T-helper 17 cell (primary cell): ENCODE measurements at regions not wholly inside any gene's neighbourhood (a gene's known extent, or its start where the extent isn't known, plus 50 kb on each side); places are given as distances from the start of the nearest gene placed in this dataset.

Experiments used
- ATAC-seq: fragments of 150-1000 bp; cut with Tn5 transposase; 2 replicates; pipeline ENCODE4 v1.10.0; 2021; ENCODE audit warnings: mild to moderate bottlenecking, moderate library complexity
- DNase-seq, 3 donors: peaks; one replicate each; pipeline versions ENCODE4 v3.0.0 to v3.0.0-alpha.2; 2020 to 2021
- H3K9me3 ChIP-seq: one replicate; pipeline ENCODE4 v1.7.0; 2013; ENCODE audit warnings: low read length, mild to moderate bottlenecking; ENCODE audit not compliant: control insufficient read depth, poor library complexity, severe bottlenecking
- H3K27ac Mint-ChIP-seq: one replicate; pipeline ENCODE4 v1.8.0; 2022; ENCODE audit warnings: mild to moderate bottlenecking, moderate library complexity, mixed read lengths
- H3K27me3 Mint-ChIP-seq: one replicate; pipeline ENCODE4 v1.8.0; 2022; ENCODE audit warnings: mixed read lengths
- H3K36me3 Mint-ChIP-seq: one replicate; pipeline ENCODE4 v1.8.0; 2022; ENCODE audit warnings: low read depth, mixed read lengths
- H3K4me1 Mint-ChIP-seq: one replicate; pipeline ENCODE4 v1.8.0; 2022; ENCODE audit warnings: mild to moderate bottlenecking, mixed read lengths
- H3K4me3 Mint-ChIP-seq: one replicate; pipeline ENCODE4 v1.8.0; 2022; ENCODE audit warnings: mild to moderate bottlenecking, moderate library complexity, mixed read lengths

- H3K36me3 Mint-ChIP-seq: no peaks in the 10 kb centered on the region
- no peak for ATAC-seq
- no peaks in the 10 kb centered on the region for H3K9me3 ChIP-seq
- H3K4me3 Mint-ChIP-seq: no peak overlapping the region
- DNase-seq: no peak
- no peaks in the 10 kb centered on the region for H3K4me1 Mint-ChIP-seq
- H3K27me3 Mint-ChIP-seq: no peaks in the 10 kb centered on the region
- no peak overlapping the region for H3K27ac Mint-ChIP-seq
Measured at GRCh38 chr13:74202129-74202813, 68.1 kb upstream of the KLF12 start.

DNA sequence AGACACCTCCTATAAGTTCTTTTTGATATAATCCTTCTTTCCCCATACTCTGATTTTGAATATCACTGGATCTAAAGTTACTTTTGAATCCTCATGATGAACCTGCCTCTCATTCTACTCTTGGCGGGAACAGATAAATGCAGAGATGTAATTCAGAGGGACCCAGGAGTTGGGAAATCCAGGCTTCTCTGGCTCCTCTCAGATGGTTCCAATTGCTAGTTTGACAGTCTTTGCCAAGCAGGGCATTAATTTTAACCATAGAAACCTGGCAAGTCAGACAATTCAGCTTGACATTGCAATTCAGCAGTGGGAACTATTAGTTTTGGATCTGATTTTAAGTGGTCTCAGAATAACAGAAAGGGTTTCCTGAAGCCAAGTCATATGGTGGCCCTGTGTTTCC, 67.3 kb upstream of the KLF12 start:
- no peaks in the 10 kb centered on the region for H3K9me3 ChIP-seq
- Mint-ChIP-seq H3K36me3 (no peaks in the 10 kb centered on the region), H3K27ac (no peak overlapping the region), H3K4me1 (no peaks in the 10 kb centered on the region), H3K27me3 (no peaks in the 10 kb centered on the region), H3K4me3 (no peak overlapping the region)
- ATAC-seq: no peak
- DNase-seq: no peak

DNA sequence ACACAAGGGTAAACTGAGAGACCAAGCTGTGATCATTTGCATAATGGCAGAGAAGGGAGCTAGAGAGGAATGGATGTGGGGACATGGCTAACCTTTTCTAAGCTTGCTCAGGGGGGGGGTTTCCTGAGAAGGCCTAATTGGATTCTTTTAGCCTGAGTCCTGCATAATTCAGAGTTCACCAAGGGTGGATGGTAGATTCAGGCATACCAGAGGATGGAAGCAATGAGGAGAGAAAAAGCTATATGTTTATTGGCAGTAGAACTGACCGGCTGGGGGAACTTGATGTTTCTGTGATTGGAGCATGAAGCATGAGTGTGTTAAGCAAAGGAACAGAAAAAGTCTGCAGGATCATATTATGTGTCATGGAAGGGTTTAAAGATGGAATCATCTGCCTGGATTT, 65.9 kb upstream of the KLF12 start:
- no peak for DNase-seq
- Mint-ChIP-seq H3K4me3 (no peak overlapping the region), H3K36me3 (no peaks in the 10 kb centered on the region), H3K27ac (no peak overlapping the region), H3K27me3 (no peaks in the 10 kb centered on the region), H3K4me1 (no peaks in the 10 kb centered on the region)
- no peaks in the 10 kb centered on the region for H3K9me3 ChIP-seq
- no peak for ATAC-seq

- Mint-ChIP-seq H3K36me3 (no peaks in the 10 kb centered on the region), H3K4me3 (no peak overlapping the region), H3K27me3 (no peaks in the 10 kb centered on the region), H3K4me1 (peaks cover 5% of the 10 kb centered on the region), H3K27ac (no peak overlapping the region)
- no peaks in the 10 kb centered on the region for H3K9me3 ChIP-seq
- DNase-seq: no peak
- no peak for ATAC-seq
Measured at GRCh38 chr13:74197677-74198429, 63.6 kb upstream of the KLF12 start.

DNA sequence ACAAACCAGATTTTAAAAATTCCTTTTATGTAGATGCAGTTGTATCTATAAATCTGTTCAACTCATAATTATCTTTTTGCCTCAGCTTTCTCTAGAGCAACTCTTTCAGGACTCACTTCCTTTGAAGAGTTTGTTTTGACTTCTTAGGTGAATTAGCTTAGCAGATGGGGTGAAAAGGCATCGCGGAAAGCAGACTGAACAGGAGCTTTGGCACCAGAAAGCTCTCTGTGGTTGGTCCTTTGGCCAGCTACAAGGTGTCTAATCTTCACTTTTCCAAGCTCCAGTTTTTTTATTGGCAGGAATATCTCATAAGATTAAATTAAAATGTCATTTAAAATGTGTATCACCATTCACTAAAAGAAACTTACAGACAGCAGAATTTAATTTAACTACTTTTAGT, 60.6 kb upstream of the KLF12 start:
- Mint-ChIP-seq H3K36me3 (no peaks in the 10 kb centered on the region), H3K27me3 (no peaks in the 10 kb centered on the region), H3K4me3 (no peak overlapping the region), H3K4me1 (peaks cover 11% of the 10 kb centered on the region), H3K27ac (no peak overlapping the region)
- ATAC-seq (no peak), DNase-seq (no peak)
- H3K9me3 ChIP-seq: no peaks in the 10 kb centered on the region

- H3K4me1 Mint-ChIP-seq: peaks cover 11% of the 10 kb centered on the region
- no peaks in the 10 kb centered on the region for H3K36me3 Mint-ChIP-seq
- H3K27me3 Mint-ChIP-seq: no peaks in the 10 kb centered on the region
- no peak overlapping the region for H3K27ac Mint-ChIP-seq
- H3K4me3 Mint-ChIP-seq: no peak overlapping the region
- DNase-seq: no peak
- ATAC-seq: no peak
- no peaks in the 10 kb centered on the region for H3K9me3 ChIP-seq
Measured at GRCh38 chr13:74193391-74193790, 59.2 kb upstream of the KLF12 start.

DNA sequence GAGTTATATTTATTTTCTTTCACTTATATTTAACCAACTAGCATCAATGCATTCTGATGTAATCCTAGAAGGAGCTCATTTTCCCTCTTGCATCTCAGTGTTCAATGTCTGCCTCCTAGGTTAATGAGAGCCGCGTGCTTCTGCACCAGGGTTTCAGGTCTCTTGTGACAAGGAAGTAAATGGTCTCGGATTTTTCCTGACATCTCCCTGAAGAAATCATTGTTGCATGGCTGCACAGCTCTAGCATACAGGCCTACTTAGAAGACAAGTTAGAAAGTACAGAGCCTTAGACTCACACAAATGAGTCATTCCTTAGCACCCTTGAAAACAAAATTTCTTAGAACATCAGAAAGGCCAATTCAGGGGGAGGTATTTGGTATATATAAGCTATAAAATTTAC, 57.2 kb upstream of the KLF12 start:
- Mint-ChIP-seq H3K4me1 (peaks cover 11% of the 10 kb centered on the region), H3K27ac (no peak overlapping the region), H3K36me3 (no peaks in the 10 kb centered on the region), H3K27me3 (no peaks in the 10 kb centered on the region), H3K4me3 (no peak overlapping the region)
- no peaks in the 10 kb centered on the region for H3K9me3 ChIP-seq
- no peak for DNase-seq
- ATAC-seq: peak; percentile 14

GRCh38 chr13:74190999-74191398, 56.8 kb upstream of the KLF12 start:
- peak overlapping the region; percentile 39 for H3K27ac Mint-ChIP-seq
- H3K4me1 Mint-ChIP-seq: peaks cover 11% of the 10 kb centered on the region
- H3K36me3 Mint-ChIP-seq: no peaks in the 10 kb centered on the region
- no peaks in the 10 kb centered on the region for H3K27me3 Mint-ChIP-seq
- ATAC-seq: peak; percentile 60
- H3K9me3 ChIP-seq: no peaks in the 10 kb centered on the region
- DNase-seq: no peak
- H3K4me3 Mint-ChIP-seq: no peak overlapping the region

DNA sequence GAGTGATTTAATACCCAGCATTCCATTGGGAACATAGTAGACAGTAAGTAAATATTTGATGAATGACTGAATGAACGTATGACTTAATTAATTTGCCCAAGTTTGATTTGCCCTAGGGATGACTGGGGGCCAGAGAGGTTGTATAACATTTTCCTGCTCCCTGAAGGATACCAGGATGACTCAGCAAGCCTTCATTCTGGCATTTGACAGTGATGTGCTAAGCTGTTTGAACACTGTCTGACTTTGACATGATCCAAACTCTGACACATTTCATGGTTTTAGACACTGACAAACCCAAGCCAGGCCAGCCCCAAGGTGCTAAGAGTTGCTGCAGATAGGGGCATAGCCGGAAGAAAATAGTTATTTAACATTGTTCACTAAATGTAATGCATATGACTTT, 53.4 kb upstream of the KLF12 start:
- Mint-ChIP-seq H3K27ac (no peak overlapping the region), H3K27me3 (no peaks in the 10 kb centered on the region), H3K4me3 (no peak overlapping the region), H3K36me3 (no peaks in the 10 kb centered on the region), H3K4me1 (peaks cover 6% of the 10 kb centered on the region)
- H3K9me3 ChIP-seq: no peaks in the 10 kb centered on the region
- DNase-seq (no peak), ATAC-seq (no peak)

DNA sequence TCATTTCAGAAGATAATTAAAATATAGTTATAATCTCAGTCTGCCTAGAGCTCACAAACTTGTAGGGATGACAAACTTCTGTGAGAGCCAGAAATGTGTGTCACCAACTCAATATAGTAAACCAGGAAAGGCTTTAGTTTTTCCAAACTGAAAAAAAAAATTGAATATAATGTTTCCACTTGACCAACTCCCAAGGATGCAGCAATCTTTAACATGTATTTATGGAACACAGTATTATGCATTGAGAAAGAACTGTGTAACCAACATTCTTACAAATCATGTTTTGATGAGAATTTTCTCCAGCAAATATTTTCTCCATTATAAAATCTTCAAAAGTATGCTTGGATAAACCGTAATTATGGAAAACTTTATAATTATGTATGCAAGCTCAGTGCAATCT, 50.1 kb upstream of the KLF12 start:
- Mint-ChIP-seq H3K27ac (no peak overlapping the region), H3K4me1 (no peaks in the 10 kb centered on the region), H3K27me3 (no peaks in the 10 kb centered on the region), H3K4me3 (no peak overlapping the region), H3K36me3 (no peaks in the 10 kb centered on the region)
- DNase-seq: no peak
- no peak for ATAC-seq
- no peaks in the 10 kb centered on the region for H3K9me3 ChIP-seq
